ENCODE measurements at regions not wholly inside any gene's neighbourhood (a gene's known extent, or its start where the extent isn't known, plus 50 kb on each side); places are given as distances from the start of the nearest gene placed in this dataset.

DNA sequence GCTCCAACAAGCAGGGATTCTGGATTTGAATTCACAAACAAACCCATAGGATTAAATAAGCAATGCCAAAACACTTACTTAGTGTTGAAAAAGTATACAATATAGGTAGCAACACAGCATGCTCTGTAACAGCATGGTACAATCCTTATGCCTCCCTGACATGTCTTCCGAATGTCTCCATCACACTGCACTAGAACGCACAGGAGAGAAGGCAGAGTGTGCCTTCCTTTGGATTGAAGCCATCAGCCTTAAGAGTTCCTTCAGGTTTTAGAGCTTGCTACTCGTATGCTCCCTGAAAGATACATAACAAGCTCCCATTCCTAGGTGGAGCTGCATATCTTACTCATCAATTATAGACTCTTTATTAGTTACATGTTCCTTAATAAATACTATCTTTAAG lies 1573.9 kb upstream of the PRR20A start:
- Histone ChIP-seq H3K27me3 (replicated peaks in 1 of 7) (no peaks in the 10 kb centered on the region), H3K9me3 (peaks cover 0 to 8% (median 0%) of the 10 kb centered on the region in 8 donors), H3K4me1 (no peaks in the 10 kb centered on the region), H3K27ac (no peak overlapping the region), H3K4me3 (no peak overlapping the region), H3K36me3 (no peaks in the 10 kb centered on the region)
- TF ChIP-seq POLR2A (IDR thresholded peaks at IDR 0.05) (no peak), POLR2AphosphoS5 (IDR thresholded peaks at IDR 0.05) (no peak), CTCF (IDR thresholded peaks at IDR 0.05 in 8 of 11, conservative IDR thresholded peaks at IDR 0.05 in 3 of 11) (no peak)
- intact Hi-C loops (cut with DNase I; ENCODE audit: low total_unique reads): no loop called here
- no peak for DNase-seq
- WGBS, 5 donors: 78 to 88% (median 82%) methylated on average over 3 of the region's 3 CpGs

DNA sequence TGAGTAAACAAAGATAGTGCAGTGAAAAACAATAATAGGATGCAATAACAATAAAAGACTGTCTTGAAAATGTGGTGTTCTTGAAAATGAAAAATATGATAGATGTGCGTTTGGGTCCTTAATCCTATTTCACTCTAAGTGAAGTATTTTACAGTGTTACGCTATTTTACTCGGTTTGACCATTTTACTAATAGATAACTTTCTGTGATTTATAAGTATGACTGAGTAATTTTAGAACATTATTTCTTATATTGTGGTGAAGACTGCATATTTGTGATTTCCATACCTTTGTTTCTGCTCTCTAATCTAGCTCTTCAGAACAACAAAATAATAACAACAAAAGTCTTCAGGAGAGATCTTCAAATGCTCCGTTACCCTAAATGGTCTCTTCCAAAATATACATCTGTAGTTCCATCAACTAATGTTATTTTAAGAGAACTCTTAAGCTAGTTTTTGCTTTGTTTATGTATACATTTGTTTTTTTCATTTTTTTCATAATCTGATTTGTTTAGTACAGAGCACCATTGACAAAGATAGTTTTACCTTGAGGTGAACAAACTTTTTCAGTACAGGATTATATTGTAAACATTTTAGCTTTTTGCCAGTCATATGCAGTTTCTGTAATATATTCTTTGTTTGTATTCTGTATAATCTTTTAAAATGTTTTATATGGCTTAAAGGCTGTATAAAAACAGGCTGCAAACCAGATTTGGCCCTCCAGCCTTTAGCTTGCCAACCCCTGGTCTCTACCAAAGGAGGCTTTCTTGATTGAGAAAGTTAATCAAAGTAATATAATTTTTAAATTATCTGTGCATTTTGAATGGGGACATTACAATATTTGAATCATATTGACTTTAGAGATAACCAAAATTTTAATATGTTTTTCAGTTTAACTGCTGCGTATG lies 1572.7 kb upstream of the PRR20A start:
- H3K27me3 ChIP-seq (replicated peaks in 1 of 7): no peaks in the 10 kb centered on the region
- H3K36me3 ChIP-seq: no peaks in the 10 kb centered on the region
- intact Hi-C loops (cut with DNase I; ENCODE audit: low total_unique reads): no loop called here
- H3K4me1 ChIP-seq: no peaks in the 10 kb centered on the region
- 70 to 77% (median 73%) methylated on average over 5 of the region's 5 CpGs for WGBS, 5 donors
- no peak overlapping the region for H3K27ac ChIP-seq
- TF ChIP-seq POLR2AphosphoS5 (IDR thresholded peaks at IDR 0.05) (no peak), POLR2A (IDR thresholded peaks at IDR 0.05) (no peak), CTCF (IDR thresholded peaks at IDR 0.05 in 8 of 11, conservative IDR thresholded peaks at IDR 0.05 in 3 of 11) (no peak)
- DNase-seq: no peak
- H3K4me3 ChIP-seq: no peak overlapping the region
- peaks cover 0 to 8% (median 0%) of the 10 kb centered on the region in 8 donors for H3K9me3 ChIP-seq

DNA sequence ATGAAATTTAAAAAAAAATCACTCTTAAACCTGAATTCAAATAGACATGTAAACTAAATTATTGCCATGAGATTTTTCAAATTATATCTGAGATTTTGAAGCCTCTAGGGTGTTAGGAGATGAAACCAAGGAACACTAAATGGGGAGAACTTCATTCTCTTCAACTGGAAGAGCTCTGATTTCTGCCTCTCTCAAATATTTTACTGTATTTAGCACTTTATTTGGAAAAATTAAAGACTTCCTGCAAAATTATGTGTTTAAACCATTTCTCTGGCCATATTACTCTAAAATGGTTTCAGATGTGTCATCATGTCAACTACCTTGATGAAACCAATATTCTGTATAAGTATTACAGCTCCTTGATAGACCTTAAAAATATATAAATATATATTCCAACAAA lies 1571.6 kb upstream of the PRR20A start:
- peaks cover 0 to 6% (median 0%) of the 10 kb centered on the region in 8 donors for H3K9me3 ChIP-seq
- no peak for TF ChIP-seq POLR2A (IDR thresholded peaks at IDR 0.05)
- no peak for TF ChIP-seq POLR2AphosphoS5 (IDR thresholded peaks at IDR 0.05)
- TF ChIP-seq CTCF (IDR thresholded peaks at IDR 0.05 in 8 of 11, conservative IDR thresholded peaks at IDR 0.05 in 3 of 11): no peak
- intact Hi-C loops (cut with DNase I; ENCODE audit: low total_unique reads): no loop called here

DNA sequence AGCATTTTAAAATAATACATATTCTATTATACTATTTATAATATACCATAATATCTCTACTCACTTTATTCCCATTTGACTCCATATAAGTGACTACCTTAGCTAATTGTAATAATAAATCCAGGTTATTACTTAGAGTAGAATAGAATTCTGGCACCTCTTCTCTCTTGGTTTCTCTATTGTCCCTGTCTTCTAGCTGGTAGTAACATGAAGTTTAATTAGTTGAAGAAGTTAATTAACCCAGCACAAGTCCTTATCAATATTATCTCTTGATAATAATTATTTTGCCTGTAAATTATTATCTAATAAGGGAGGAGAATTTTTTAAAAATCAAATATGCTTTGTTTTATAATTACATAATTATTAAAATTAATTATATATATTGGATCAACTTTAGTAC lies 1571.2 kb upstream of the PRR20A start:
- DNase-seq: no peak
- Histone ChIP-seq H3K9me3 (peaks cover 0 to 4% (median 0%) of the 10 kb centered on the region in 8 donors), H3K4me3 (no peak overlapping the region), H3K27me3 (replicated peaks in 1 of 7) (no peaks in the 10 kb centered on the region), H3K4me1 (no peaks in the 10 kb centered on the region), H3K36me3 (no peaks in the 10 kb centered on the region), H3K27ac (no peak overlapping the region)
- no peak for TF ChIP-seq CTCF (IDR thresholded peaks at IDR 0.05 in 8 of 11, conservative IDR thresholded peaks at IDR 0.05 in 3 of 11)
- TF ChIP-seq POLR2A (IDR thresholded peaks at IDR 0.05): no peak
- TF ChIP-seq POLR2AphosphoS5 (IDR thresholded peaks at IDR 0.05): no peak
- intact Hi-C loops (cut with DNase I; ENCODE audit: low total_unique reads): no loop called here

More for the DNA sequence above, 1571.6 kb upstream of the PRR20A start:
- no peaks in the 10 kb centered on the region for H3K4me1 ChIP-seq
- H3K27ac ChIP-seq: no peak overlapping the region
- no peak overlapping the region for H3K4me3 ChIP-seq
- DNase-seq: no peak
- no peaks in the 10 kb centered on the region for H3K36me3 ChIP-seq
- H3K27me3 ChIP-seq (replicated peaks in 1 of 7): no peaks in the 10 kb centered on the region

All from spleen (tissue), 11 donors.